Ovary (tissue), 3 donors: ENCODE measurements at regions not wholly inside any gene's neighbourhood (a gene's known extent, or its start where the extent isn't known, plus 50 kb on each side); places are given as distances from the start of the nearest gene placed in this dataset.

Source experiments
- CTCF ChIP-seq, 3 donors: fragments of 450-650 bp in 2 of 3; fragments of 200-600 bp in 1 of 3; IDR thresholded peaks; one replicate each; pipeline versions ENCODE4 v1.5.1 to v1.8.0; 2016 to 2022; ENCODE audit warnings: antibody characterized with exemption in 3 of 3, mild to moderate bottlenecking in 1 of 3
- POLR2A ChIP-seq: fragments of 450-650 bp; IDR thresholded peaks from one replicate; pipeline ENCODE4 v1.6.1; 2017; ENCODE audit warnings: antibody characterized with exemption, mild to moderate bottlenecking, moderate library complexity
- donor health status: DM: no; HTN: no; CAD: no.

GRCh38 chr5:3411363-3411762 is 184.3 kb upstream of the IRX1 start:
- TF ChIP-seq CTCF (IDR thresholded peaks at IDR 0.05): no peak
- no peak for TF ChIP-seq POLR2A
